B cell (primary cell): ENCODE measurements at regions not wholly inside any gene's neighbourhood (a gene's known extent, or its start where the extent isn't known, plus 50 kb on each side); places are given as distances from the start of the nearest gene placed in this dataset.
"Not testable (repeated sequence)": the region's sequence is repeated elsewhere in the genome, so short reads cannot be mapped to it uniquely, and the experiment has no call there.

Source experiments
- ATAC-seq: fragments of 200-7000 bp; cut with Tn5 transposase; one replicate; pipeline ENCODE4 v1.10.0; 2021; ENCODE audit warnings: low read depth, mild to moderate bottlenecking, moderate number of reproducible peaks, moderate library complexity
- CTCF ChIA-PET: fragments of 350-600 bp; sonication (Branson Sonifier 250); formaldehyde crosslinking; loops from one replicate; lab custom pipeline; 2021; ENCODE audit warnings: antibody characterized with exemption, inconsistent platforms; lab: Charles Lee
- POLR2A ChIA-PET: fragments of 350-600 bp; sonication (Branson Sonifier 250); formaldehyde crosslinking; loops from one replicate; lab custom pipeline; 2021; ENCODE audit warnings: antibody characterized with exemption; lab: Charles Lee
- DNase-seq: peaks from one replicate; pipeline ENCODE4 v3.0.0; 2013
- H2AFZ ChIP-seq: 2 replicates; pipeline ENCODE4 v1.6.1; 2012; ENCODE audit warnings: mild to moderate bottlenecking, low read depth, low read length; ENCODE audit not compliant: insufficient read depth, poor library complexity, severe bottlenecking
- H3K27ac ChIP-seq, 2 donors: 1 replicate in 1 of 2; 2 replicates in 1 of 2; pipeline ENCODE4 v1.5.1; 2012 to 2013; ENCODE audit warnings: low read length in 2 of 2, mild to moderate bottlenecking in 2 of 2, moderate library complexity in 1 of 2
- H3K27me3 ChIP-seq, 4 experiments: fragments of 200-600 bp in 1 of 4; sonication (generic) in 1 of 4; replicated peaks in 1 of 4; 1 replicate in 2 of 4; 2 replicates in 2 of 4; pipeline versions ENCODE4 v1.6.1 to v1.7.0; 2013 to 2016; ENCODE audit warnings: low read length in 3 of 4, mild to moderate bottlenecking in 2 of 4, mixed read lengths in 1 of 4, moderate library complexity in 1 of 4; ENCODE audit not compliant: insufficient read depth in 4 of 4, control insufficient read depth in 3 of 4; ENCODE audit errors: control extremely low read depth in 1 of 4
- H3K36me3 ChIP-seq, 2 experiments: replicated peaks in 1 of 2; 1 replicate in 1 of 2; 2 replicates in 1 of 2; pipeline versions ENCODE4 v1.6.1 to v1.7.1; 2013; ENCODE audit warnings: low read length in 1 of 2; ENCODE audit not compliant: insufficient read depth in 2 of 2, control insufficient read depth in 1 of 2; ENCODE audit errors: control extremely low read depth in 1 of 2, extremely low read depth in 1 of 2
- H3K4me1 ChIP-seq, 2 donors: fragments of 200-600 bp in 1 of 2; sonication (generic) in 1 of 2; 1 replicate in 1 of 2; 2 replicates in 1 of 2; pipeline versions ENCODE4 v1.5.1 to v1.6.1; 2013 to 2017; ENCODE audit warnings: low read length in 2 of 2; ENCODE audit not compliant: control insufficient read depth in 2 of 2, insufficient read depth in 2 of 2
- H3K4me2 ChIP-seq: replicated peaks from 2 replicates; pipeline ENCODE3; 2012; ENCODE audit warnings: mild to moderate bottlenecking, low read depth, low read length; ENCODE audit not compliant: poor library complexity, severe bottlenecking
- H3K4me3 ChIP-seq, 5 experiments: fragments of 200-600 bp in 1 of 5; sonication (generic) in 1 of 5; 1 replicate in 3 of 5; 2 replicates in 2 of 5; pipeline versions ENCODE4 v1.5.1 to v1.7.0; 2011 to 2016; ENCODE audit warnings: low read length in 4 of 5, mild to moderate bottlenecking in 4 of 5, low read depth in 2 of 5, control low read depth in 1 of 5, moderate library complexity in 1 of 5; ENCODE audit not compliant: insufficient read depth in 1 of 5; ENCODE audit errors: control extremely low read depth in 1 of 5, extremely low read depth in 1 of 5
- H3K79me2 ChIP-seq: fragments of 200-600 bp; sonication (generic); one replicate; pipeline ENCODE4 v1.6.0; 2016; ENCODE audit warnings: low read length; ENCODE audit not compliant: control insufficient read depth, insufficient read depth
- H3K9ac ChIP-seq: fragments of 200-600 bp; sonication (generic); 2 replicates; pipeline ENCODE4 v1.6.1; 2017; ENCODE audit warnings: mild to moderate bottlenecking, low read length, moderate library complexity
- H3K9me3 ChIP-seq, 3 donors: one replicate each; pipeline versions ENCODE4 v1.6.1 to v1.7.1; 2013; ENCODE audit warnings: low read length in 2 of 3; ENCODE audit not compliant: control insufficient read depth in 2 of 3, insufficient read depth in 1 of 3; ENCODE audit errors: control extremely low read depth in 1 of 3
- H4K20me1 ChIP-seq: 2 replicates; pipeline ENCODE4 v1.6.0; 2012; ENCODE audit warnings: mild to moderate bottlenecking, low read length; ENCODE audit not compliant: insufficient read depth, control insufficient read depth, poor library complexity, severe bottlenecking
- H3K27ac Mint-ChIP-seq: one replicate; pipeline ENCODE4 v1.8.0; 2021; ENCODE audit warnings: mixed read lengths
- H3K27me3 Mint-ChIP-seq: one replicate; pipeline ENCODE4 v1.8.0; 2021; ENCODE audit warnings: mixed read lengths
- H3K4me1 Mint-ChIP-seq: one replicate; pipeline ENCODE4 v1.8.0; 2021; ENCODE audit warnings: mixed read lengths
- H3K4me3 Mint-ChIP-seq: one replicate; pipeline ENCODE4 v1.8.0; 2021; ENCODE audit warnings: mixed read lengths
- H3K9me3 Mint-ChIP-seq: one replicate; pipeline ENCODE4 v1.8.0; 2022; ENCODE audit warnings: mixed read lengths; ENCODE audit not compliant: insufficient read depth
- WGBS: methylation state at CpG from one replicate; pipeline ENCODE4 v1.1.5; 2013; ENCODE audit warnings: missing lambda C conversion rate; ENCODE audit not compliant: insufficient coverage; 5-methylcytosine and 5-hydroxymethylcytosine counted together
- intact Hi-C: fragments of 100-400 bp; cut with micrococcal nuclease; formaldehyde crosslinking; loops from one replicate; pipeline ENCODE4 v1.10.0; 2022

DNA sequence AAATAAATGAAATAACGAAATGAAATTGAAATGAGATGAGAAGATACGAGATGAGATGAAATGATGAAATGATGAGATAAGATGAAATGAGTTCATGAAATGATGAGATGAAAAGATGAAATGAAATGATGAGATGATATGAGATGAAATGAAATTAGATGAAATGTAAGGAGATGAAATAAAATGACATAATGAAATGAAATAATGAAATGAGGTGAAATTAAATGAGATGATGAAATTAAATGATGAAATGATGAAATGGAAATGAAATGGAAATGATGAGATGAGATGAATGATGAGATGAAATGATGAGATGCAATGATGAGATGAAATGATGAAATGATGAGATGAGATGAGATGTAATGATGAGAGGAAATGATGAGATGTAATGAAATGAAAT, 2881.4 kb upstream of the TEKT4 start:
- H4K20me1 ChIP-seq, intact Hi-C loops, H3K9ac ChIP-seq, POLR2A ChIA-PET, H3K27ac Mint-ChIP-seq, DNase-seq, H3K79me2 ChIP-seq, H3K27me3 Mint-ChIP-seq, H3K4me3 Mint-ChIP-seq, H3K9me3 ChIP-seq, H3K4me3 ChIP-seq, CTCF ChIA-PET, H2AFZ ChIP-seq, H3K27ac ChIP-seq, H3K4me1 ChIP-seq, H3K27me3 ChIP-seq, H3K4me1 Mint-ChIP-seq, ATAC-seq, H3K36me3 ChIP-seq, H3K9me3 Mint-ChIP-seq, H3K4me2 ChIP-seq: not testable (repeated sequence)
- 73% methylated on average over 2 of the region's 2 CpGs for WGBS

- H3K27me3 ChIP-seq, DNase-seq, H3K36me3 ChIP-seq, H3K4me1 ChIP-seq, H3K9me3 Mint-ChIP-seq, H3K9ac ChIP-seq, H3K27ac Mint-ChIP-seq, H3K27me3 Mint-ChIP-seq, intact Hi-C loops, H3K27ac ChIP-seq, H4K20me1 ChIP-seq, H3K4me3 Mint-ChIP-seq, H3K9me3 ChIP-seq, POLR2A ChIA-PET, H3K4me3 ChIP-seq, H3K79me2 ChIP-seq, H3K4me1 Mint-ChIP-seq, H3K4me2 ChIP-seq, H2AFZ ChIP-seq, ATAC-seq: not testable (repeated sequence)
- WGBS = 100% methylated on average over 1 of the region's 3 CpGs
- CTCF ChIA-PET = interaction anchor here (1.0 kb wide), 1 partner anchor 32 kb away, joined by 3 read pairs; no protein-coding TSS in a partner anchor
These were observed 2864.7 kb upstream of the TEKT4 start for GRCh38 chr2:92006557-92006956.
